ENCODE measurements at regions not wholly inside any gene's neighbourhood (a gene's known extent, or its start where the extent isn't known, plus 50 kb on each side); places are given as distances from the start of the nearest gene placed in this dataset.

DNA sequence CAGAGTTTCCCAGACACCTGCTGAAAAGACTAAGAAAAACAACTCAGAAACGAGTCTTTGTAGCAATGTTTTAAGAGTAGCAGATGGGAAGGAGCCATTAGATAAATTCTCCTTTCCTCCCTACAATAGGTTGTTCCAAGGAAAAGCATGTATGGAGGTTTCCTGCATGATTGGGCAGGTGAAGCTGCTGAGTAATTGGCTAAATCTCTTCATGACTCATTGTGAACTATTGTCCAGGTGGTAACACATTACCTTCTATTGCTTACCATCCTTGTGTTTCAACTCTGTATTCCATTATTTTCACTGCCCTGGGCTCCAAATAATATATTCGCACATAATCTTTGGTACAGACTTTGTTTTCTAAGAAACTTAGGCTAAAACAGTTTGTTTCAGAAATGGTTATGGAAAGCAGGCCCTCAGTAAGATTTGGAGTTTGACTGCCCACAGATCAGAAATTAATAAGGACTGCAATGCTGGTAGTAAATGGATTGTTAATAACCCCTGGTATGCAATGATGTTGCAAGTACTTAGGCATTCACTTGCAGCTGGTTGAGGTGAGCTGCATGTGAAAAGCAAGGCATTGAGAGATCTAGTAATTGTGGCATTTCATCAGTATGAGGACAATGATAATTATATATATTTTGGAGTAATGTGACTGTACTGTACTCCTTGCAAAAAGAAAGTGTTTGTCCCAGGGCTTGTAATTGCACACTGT is 281.4 kb upstream of the VLDLR start:
- no peak for DNase-seq (ENCODE audit: low read depth)
- H3K4me3 ChIP-seq (ENCODE audit: low read depth, low read length) = no peak overlapping the region
- TF ChIP-seq, protein P1, sequence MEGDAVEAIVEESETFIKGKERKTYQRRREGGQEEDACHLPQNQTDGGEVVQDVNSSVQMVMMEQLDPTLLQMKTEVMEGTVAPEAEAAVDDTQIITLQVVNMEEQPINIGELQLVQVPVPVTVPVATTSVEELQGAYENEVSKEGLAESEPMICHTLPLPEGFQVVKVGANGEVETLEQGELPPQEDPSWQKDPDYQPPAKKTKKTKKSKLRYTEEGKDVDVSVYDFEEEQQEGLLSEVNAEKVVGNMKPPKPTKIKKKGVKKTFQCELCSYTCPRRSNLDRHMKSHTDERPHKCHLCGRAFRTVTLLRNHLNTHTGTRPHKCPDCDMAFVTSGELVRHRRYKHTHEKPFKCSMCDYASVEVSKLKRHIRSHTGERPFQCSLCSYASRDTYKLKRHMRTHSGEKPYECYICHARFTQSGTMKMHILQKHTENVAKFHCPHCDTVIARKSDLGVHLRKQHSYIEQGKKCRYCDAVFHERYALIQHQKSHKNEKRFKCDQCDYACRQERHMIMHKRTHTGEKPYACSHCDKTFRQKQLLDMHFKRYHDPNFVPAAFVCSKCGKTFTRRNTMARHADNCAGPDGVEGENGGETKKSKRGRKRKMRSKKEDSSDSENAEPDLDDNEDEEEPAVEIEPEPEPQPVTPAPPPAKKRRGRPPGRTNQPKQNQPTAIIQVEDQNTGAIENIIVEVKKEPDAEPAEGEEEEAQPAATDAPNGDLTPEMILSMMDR (IDR thresholded peaks at IDR 0.05; ENCODE audit: insufficient read depth, low read length) = no peak

DNA sequence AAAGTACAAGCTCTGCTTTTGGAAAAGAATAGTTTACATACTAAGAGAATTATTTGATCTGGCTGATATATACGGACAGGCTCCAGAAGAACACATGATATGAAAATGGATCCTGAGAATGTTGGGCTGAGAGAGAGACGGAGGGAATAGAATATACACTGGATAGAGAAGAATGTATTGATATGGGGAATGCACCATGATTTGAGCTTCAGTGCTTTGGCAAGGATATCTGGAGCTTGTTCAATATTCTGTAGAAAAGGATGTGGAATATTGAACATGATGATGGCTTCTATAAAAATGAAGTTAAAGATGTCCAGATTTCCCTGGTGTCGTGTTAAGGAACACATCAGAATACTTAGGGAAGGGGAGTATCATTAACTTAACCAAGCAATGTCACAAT is 280.5 kb upstream of the VLDLR start:
- DNase-seq (ENCODE audit: low read depth) = no peak
- no peak overlapping the region for H3K4me3 ChIP-seq (ENCODE audit: low read depth, low read length)

DNA sequence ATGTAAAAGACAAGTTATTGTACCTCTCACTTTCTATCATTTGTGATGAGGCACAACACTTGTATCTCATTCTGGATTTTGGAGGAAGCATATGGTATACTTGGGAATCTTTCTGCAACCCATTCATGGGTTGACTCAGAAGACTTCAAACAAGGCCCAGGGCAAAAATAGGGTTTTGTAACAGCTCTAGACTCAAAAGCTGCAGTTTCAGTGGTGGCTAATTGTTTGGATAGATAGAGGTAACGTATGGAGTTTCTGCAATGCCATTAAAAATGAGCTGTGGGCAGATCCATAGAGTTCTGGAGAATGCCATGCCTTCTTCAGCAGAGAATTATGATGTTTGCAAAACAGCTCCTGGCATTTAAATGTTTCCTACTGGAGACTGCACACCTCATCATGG is 279.6 kb upstream of the VLDLR start:
- DNase-seq (ENCODE audit: low read depth) = no peak
- TF ChIP-seq, protein P1 (IDR thresholded peaks at IDR 0.05; ENCODE audit: insufficient read depth, low read length) = no peak

More for the DNA sequence above, 280.5 kb upstream of the VLDLR start:
- TF ChIP-seq, protein P1 (IDR thresholded peaks at IDR 0.05; ENCODE audit: insufficient read depth, low read length) = no peak

DNA sequence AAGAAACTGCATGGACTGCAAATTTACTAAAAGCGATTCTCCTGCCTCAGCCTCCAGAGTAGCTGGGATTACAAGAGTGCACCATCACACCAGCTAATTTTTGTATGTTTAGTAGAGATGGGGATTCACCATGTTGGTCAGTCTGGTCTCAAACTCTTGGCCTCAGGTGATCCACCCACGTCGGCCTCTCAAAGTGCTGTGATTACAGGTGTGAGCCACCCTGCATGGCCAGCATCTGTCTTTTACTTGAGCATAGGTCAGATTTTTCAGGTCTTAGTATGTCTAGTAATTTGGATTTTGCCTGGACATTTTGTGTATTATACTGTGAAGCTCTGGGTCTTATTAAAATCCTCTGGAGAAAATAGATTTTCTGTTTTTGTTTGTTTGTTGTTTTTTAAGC is 277.8 kb upstream of the VLDLR start:
- no peak for DNase-seq (ENCODE audit: low read depth)
- H3K4me3 ChIP-seq (ENCODE audit: low read depth, low read length) = no peak overlapping the region
- TF ChIP-seq, protein P1 (IDR thresholded peaks at IDR 0.05; ENCODE audit: insufficient read depth, low read length) = no peak

More for the DNA sequence above, 279.6 kb upstream of the VLDLR start:
- no peak overlapping the region for H3K4me3 ChIP-seq (ENCODE audit: low read depth, low read length)

DNA sequence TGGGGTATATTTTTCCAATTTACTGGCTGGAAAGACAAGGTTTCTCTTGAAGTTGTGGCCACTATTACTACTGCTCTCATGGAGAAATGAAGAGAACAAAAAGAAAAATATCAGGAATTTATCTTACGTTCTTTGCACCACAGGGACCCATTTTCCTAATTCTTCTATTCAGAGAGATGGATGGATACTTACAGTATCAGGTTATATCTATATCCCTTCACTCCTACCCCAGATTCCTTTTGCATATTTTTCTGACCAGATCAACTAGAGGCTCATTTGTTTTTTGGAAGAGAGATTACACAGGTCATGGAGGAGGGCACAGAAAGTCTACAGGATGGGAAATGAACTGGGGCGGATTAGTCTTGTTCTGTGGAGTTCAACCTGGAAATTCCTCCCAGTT is 277.2 kb upstream of the VLDLR start:
- DNase-seq (ENCODE audit: low read depth) = no peak
- H3K4me3 ChIP-seq (ENCODE audit: low read depth, low read length) = no peak overlapping the region
- TF ChIP-seq, protein P1 (IDR thresholded peaks at IDR 0.05; ENCODE audit: insufficient read depth, low read length) = no peak

DNA sequence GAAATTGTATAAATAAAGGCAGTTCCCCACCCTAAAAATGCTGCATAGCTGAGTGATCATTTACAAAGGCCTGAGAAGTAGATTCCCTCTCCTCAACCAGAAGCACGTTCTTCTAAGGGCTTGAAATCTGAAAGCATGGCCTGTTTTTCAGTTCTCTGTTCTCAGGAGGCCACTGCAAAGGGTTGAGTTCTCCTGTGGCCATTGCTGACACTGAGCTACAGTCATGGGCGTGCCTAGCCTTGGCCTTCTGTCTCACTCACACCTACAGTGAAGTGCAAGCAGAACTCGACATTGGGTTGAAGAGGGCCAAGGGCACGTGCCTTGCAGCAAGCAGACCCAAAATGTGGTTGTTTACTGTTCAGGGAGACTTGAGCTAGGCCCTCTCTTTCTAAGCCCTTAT is 276.6 kb upstream of the VLDLR start:
- no peak for DNase-seq (ENCODE audit: low read depth)
- no peak overlapping the region for H3K4me3 ChIP-seq (ENCODE audit: low read depth, low read length)
- TF ChIP-seq, protein P1 (IDR thresholded peaks at IDR 0.05; ENCODE audit: insufficient read depth, low read length) = no peak
